ENCODE measurements at regions not wholly inside any gene's neighbourhood (a gene's known extent, or its start where the extent isn't known, plus 50 kb on each side); places are given as distances from the start of the nearest gene placed in this dataset.

DNA sequence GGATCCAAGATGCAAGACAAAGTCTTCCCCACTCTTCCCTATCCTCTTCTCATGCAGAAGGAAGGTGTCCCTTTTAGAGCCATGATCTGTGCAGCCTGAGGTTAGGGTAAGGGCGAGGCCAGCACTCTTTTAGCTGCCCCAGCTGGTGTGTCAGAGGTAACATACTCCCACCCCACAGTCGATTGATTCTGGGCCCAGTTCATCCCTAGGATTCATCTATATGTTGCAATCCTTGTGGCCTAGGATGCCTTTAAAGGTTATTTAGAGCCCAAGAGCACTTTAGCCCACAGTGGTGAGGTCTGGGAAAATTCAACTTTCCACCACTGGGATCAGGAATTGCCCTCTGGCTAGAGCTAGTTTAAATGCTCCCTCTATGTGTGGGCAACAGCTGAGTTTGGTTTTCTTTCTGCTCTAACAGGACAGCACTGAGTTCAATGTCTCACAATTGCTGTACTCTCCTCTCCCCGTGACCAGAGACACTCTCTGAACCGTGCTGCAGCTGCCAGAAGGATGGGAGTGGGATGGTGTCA is 201.3 kb upstream of the SERP2 start:
- peaks cover 4 to 16% (median 10%) of the 10 kb centered on the region in 4 donors for H3K4me1 ChIP-seq
- no peaks in the 10 kb centered on the region for H3K27me3 ChIP-seq
- H3K4me3 ChIP-seq: no peak overlapping the region
- DNase-seq: no peak
- in situ Hi-C loops (cut with MboI; ENCODE audit: low pct_ligation_motif_present in 1 of 4, low pct_unique_long_range_greater_than_20kb in 1 of 4, low sequenced_read_pairs in 3 of 4) (no loop called here), intact Hi-C loops (cut with DNase I; ENCODE audit: low total_unique reads) (no loop called here)
- WGBS, 2 donors (ENCODE audit: low coverage in 1 of 2): 77% methylated on average over 4 of the region's 4 CpGs; no CpG with 5 or more reads in 1 of the 2 donors
- H3K36me3 ChIP-seq: no peaks in the 10 kb centered on the region
- no peak for TF ChIP-seq EP300 (IDR thresholded peaks at IDR 0.05; ENCODE audit: low read depth)
- TF ChIP-seq POLR2A (IDR thresholded peaks at IDR 0.05): no peak
- no peak overlapping the region for H3K27ac ChIP-seq
- H3K9me3 ChIP-seq: no peaks in the 10 kb centered on the region

DNA sequence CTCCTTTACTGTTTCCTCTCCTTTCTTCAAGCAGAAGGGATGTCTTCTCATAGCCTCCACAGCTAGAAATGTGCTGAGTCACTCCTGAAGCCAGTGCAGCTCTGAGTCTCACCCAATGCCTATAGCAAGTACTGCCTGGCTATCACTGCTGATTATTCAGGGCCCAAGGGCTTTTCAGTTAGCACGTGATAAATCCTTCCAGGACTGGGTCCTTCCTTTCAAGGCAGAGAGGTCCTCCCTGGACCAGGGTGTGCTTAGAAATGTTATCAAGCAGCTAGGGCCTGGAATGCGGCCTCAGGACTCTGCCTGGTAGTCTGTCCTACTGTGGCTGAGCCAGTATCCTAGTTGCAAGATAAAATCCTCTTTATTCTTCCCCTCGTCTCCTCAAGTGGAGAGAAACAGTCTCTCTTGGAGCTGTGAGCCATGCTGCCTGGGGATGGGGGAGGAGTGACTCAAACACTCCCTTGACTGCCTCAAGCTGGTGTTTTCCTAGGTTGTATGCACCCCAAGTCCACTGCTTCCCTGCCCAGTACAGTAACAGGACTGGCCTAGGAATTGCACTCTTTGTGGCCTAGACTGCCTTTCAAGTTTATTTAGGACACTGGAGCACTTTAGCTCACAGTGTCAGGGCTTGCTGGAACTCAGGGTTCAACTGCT is 198.7 kb upstream of the SERP2 start:
- H3K36me3 ChIP-seq: no peaks in the 10 kb centered on the region
- peaks cover 4 to 16% (median 10%) of the 10 kb centered on the region in 4 donors for H3K4me1 ChIP-seq
- intact Hi-C loops (cut with DNase I; ENCODE audit: low total_unique reads) (no loop called here), in situ Hi-C loops (cut with MboI; ENCODE audit: low pct_ligation_motif_present in 1 of 4, low pct_unique_long_range_greater_than_20kb in 1 of 4, low sequenced_read_pairs in 3 of 4) (loop anchor here in 3 of 4 donors (25.0 kb wide), 2 partner anchors 262 to 263 kb away; no protein-coding TSS in a partner anchor)
- H3K27me3 ChIP-seq: no peaks in the 10 kb centered on the region
- no peaks in the 10 kb centered on the region for H3K9me3 ChIP-seq
- DNase-seq: no peak
- H3K27ac ChIP-seq: peak overlapping the region in 3 of 4 donors; percentile 13 to 30 (median 19)
- WGBS, 2 donors (ENCODE audit: low coverage in 1 of 2): 62% methylated on average over 3 of the region's 3 CpGs; no CpG with 5 or more reads in 1 of the 2 donors
- H3K4me3 ChIP-seq: no peak overlapping the region
- no peak for TF ChIP-seq EP300 (IDR thresholded peaks at IDR 0.05; ENCODE audit: low read depth)
- TF ChIP-seq, protein P1, sequence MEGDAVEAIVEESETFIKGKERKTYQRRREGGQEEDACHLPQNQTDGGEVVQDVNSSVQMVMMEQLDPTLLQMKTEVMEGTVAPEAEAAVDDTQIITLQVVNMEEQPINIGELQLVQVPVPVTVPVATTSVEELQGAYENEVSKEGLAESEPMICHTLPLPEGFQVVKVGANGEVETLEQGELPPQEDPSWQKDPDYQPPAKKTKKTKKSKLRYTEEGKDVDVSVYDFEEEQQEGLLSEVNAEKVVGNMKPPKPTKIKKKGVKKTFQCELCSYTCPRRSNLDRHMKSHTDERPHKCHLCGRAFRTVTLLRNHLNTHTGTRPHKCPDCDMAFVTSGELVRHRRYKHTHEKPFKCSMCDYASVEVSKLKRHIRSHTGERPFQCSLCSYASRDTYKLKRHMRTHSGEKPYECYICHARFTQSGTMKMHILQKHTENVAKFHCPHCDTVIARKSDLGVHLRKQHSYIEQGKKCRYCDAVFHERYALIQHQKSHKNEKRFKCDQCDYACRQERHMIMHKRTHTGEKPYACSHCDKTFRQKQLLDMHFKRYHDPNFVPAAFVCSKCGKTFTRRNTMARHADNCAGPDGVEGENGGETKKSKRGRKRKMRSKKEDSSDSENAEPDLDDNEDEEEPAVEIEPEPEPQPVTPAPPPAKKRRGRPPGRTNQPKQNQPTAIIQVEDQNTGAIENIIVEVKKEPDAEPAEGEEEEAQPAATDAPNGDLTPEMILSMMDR (IDR thresholded peaks at IDR 0.05): no peak
- no peak for TF ChIP-seq POLR2A (IDR thresholded peaks at IDR 0.05)
- TF ChIP-seq POLR2AphosphoS5 (IDR thresholded peaks at IDR 0.05): no peak

DNA sequence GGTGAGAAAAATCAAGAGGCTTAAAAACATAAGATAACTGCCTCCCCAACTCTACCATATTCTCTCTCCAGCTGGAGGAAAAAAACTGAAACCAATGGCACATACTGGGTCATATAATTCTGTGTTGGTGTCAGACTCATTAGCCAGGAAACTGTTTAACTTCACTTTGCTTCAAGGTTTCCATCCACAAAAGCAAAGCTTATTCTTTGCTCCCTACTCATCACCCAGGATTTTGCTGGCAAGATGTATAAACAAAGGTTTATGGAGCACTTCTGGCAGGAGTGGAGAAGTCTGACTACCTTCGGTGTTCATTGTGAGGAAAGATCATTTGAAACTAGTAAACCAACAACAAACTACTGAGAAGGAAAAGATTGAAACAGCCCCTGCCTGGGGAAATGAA is 197.5 kb upstream of the SERP2 start:
- no peak for DNase-seq
- intact Hi-C loops (cut with DNase I; ENCODE audit: low total_unique reads) (no loop called here), in situ Hi-C loops (cut with MboI; ENCODE audit: low pct_ligation_motif_present in 1 of 4, low pct_unique_long_range_greater_than_20kb in 1 of 4, low sequenced_read_pairs in 3 of 4) (loop anchor here in 3 of 4 donors (25.0 kb wide), 2 partner anchors 261 to 264 kb away; no protein-coding TSS in a partner anchor)
- H3K27me3 ChIP-seq: no peaks in the 10 kb centered on the region
- H3K9me3 ChIP-seq: no peaks in the 10 kb centered on the region
- H3K36me3 ChIP-seq: no peaks in the 10 kb centered on the region
- peak overlapping the region in 2 of 4 donors; percentile 36 to 41 for H3K27ac ChIP-seq
- H3K4me3 ChIP-seq: no peak overlapping the region
- TF ChIP-seq EP300 (IDR thresholded peaks at IDR 0.05; ENCODE audit: low read depth) (no peak), POLR2A (IDR thresholded peaks at IDR 0.05) (no peak), POLR2AphosphoS5 (IDR thresholded peaks at IDR 0.05) (no peak)
- TF ChIP-seq, protein P1 (IDR thresholded peaks at IDR 0.05): no peak
- peaks cover 4 to 16% (median 10%) of the 10 kb centered on the region in 4 donors for H3K4me1 ChIP-seq
- WGBS, 2 donors (ENCODE audit: low coverage in 1 of 2): no CpG with 5 or more reads among the region's 1 CpG

DNA sequence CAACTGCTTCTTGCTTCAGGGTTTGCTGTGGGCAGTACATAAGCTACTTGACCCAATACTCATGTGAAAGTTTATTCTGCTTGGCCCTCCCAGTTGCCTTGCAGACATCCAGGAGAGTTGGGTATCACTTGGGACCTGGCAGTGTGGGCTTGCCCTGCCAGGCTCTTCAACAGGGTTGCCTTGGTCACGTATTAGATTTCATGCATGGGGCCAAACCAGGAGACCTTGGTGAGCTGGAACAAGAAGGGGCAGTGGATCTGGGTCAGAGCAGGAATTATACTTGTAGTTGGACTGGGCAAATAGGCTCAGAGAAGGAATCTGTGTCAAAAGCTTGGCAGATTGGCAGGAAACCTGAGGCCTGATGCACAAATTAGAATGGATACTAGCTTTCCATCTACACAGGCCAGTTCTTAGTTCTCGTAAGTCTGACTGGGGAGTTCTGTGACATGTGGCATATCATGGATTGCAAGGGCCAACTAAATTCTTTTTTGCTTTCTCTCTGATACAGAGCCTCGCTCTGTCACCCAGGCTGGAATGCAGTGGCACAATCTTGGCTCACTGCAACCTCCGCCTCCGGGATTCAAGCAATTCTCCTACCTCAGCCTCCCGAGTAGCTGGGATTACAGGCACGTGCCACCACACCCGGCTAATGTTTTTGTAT is 192.6 kb upstream of the SERP2 start:
- intact Hi-C loops (cut with DNase I; ENCODE audit: low total_unique reads): no loop called here
- Histone ChIP-seq H3K4me1 (peaks cover 0 to 2% (median 0%) of the 10 kb centered on the region in 4 donors), H3K9me3 (no peaks in the 10 kb centered on the region), H3K4me3 (no peak overlapping the region), H3K27me3 (no peaks in the 10 kb centered on the region), H3K36me3 (no peaks in the 10 kb centered on the region), H3K27ac (no peak overlapping the region)
- 89 to 100% methylated on average over 1 to 8 of the region's 8 CpGs for WGBS, 2 donors (ENCODE audit: low coverage in 1 of 2)
- in situ Hi-C loops (cut with MboI; ENCODE audit: low pct_ligation_motif_present in 1 of 4, low pct_unique_long_range_greater_than_20kb in 1 of 4, low sequenced_read_pairs in 3 of 4): loop anchor here in 3 of 4 donors (25.0 kb wide), 2 partner anchors 256 to 269 kb away; no protein-coding TSS in a partner anchor
- no peak for DNase-seq
- no peak for TF ChIP-seq POLR2A (IDR thresholded peaks at IDR 0.05)

DNA sequence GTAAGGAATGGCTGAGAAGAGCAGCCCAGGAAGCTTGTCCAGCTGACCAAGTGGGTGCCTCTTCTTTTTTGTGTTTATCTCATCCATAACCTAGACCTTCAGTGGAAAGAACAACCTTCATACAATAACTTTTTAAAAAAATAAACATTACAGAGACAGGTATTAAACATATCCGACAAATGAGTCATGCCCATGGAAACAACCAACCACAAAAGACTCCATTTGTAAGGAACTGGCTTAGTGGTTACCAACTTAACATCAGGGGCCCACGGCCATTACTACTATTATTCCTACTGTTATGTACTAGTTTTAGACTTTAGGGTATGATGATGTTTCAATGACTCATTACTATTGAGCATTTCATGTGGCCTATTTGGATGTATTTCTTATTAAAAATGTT is 191.7 kb upstream of the SERP2 start:
- 82 to 88% methylated on average over 2 of the region's 2 CpGs for WGBS, 2 donors (ENCODE audit: low coverage in 1 of 2)

More for the DNA sequence above, 191.7 kb upstream of the SERP2 start:
- intact Hi-C loops (cut with DNase I; ENCODE audit: low total_unique reads) (no loop called here), in situ Hi-C loops (cut with MboI; ENCODE audit: low pct_ligation_motif_present in 1 of 4, low pct_unique_long_range_greater_than_20kb in 1 of 4, low sequenced_read_pairs in 3 of 4) (loop anchor here in 3 of 4 donors (25.0 kb wide), 2 partner anchors 255 to 270 kb away; no protein-coding TSS in a partner anchor)
- no peak for DNase-seq
- H3K4me3 ChIP-seq: no peak overlapping the region
- H3K4me1 ChIP-seq: no peaks in the 10 kb centered on the region
- no peaks in the 10 kb centered on the region for H3K9me3 ChIP-seq
- no peaks in the 10 kb centered on the region for H3K36me3 ChIP-seq
- no peak for TF ChIP-seq POLR2AphosphoS5 (IDR thresholded peaks at IDR 0.05)
- TF ChIP-seq, protein P1 (IDR thresholded peaks at IDR 0.05): no peak
- no peak overlapping the region for H3K27ac ChIP-seq
- no peaks in the 10 kb centered on the region for H3K27me3 ChIP-seq

Measured in transverse colon (tissue), 4 donors.